GM12891 (cell line): ENCODE measurements at regions not wholly inside any gene's neighbourhood (a gene's known extent, or its start where the extent isn't known, plus 50 kb on each side); places are given as distances from the start of the nearest gene placed in this dataset.

Source experiments
- DNase-seq: peaks from one replicate; pipeline ENCODE4 v3.0.0; 2011; ENCODE audit warnings: low spot score; ENCODE audit not compliant: insufficient read length
- FAIRE-seq: peaks from 2 replicates; lab custom pipeline; 2011; peaks lifted over from hg19 to GRCh38; lab: Jason Lieb, UNC
- PAX5 ChIP-seq: IDR thresholded peaks from 2 replicates; pipeline ENCODE4 v1.6.1; 2011; ENCODE audit warnings: low read length, moderate library complexity, mild to moderate bottlenecking; ENCODE audit not compliant: insufficient read depth, severe bottlenecking
- POLR2A ChIP-seq: IDR thresholded peaks from 2 replicates; pipeline ENCODE4 v1.6.1; 2011; ENCODE audit warnings: low read depth, low read length, control low read depth
- POLR2AphosphoS5 ChIP-seq: IDR thresholded peaks from 2 replicates; pipeline ENCODE4 v1.6.1; 2011; ENCODE audit warnings: low read depth, low read length, control low read depth
- POU2F2 ChIP-seq: IDR thresholded peaks from 2 replicates; pipeline ENCODE4 v1.6.1; 2011; ENCODE audit warnings: low read depth, mild to moderate bottlenecking, control low read depth, low read length, moderate library complexity
- SPI1 ChIP-seq: IDR thresholded peaks from 2 replicates; pipeline ENCODE4 v1.6.1; 2011; ENCODE audit warnings: low read depth, low read length, control low read depth
- TAF1 ChIP-seq: IDR thresholded peaks from 2 replicates; pipeline ENCODE4 v1.6.1; 2011; ENCODE audit warnings: low read depth, low read length, control low read depth

GRCh38 chr2:200013906-200014305, 58.5 kb downstream of the MAIP1 start:
- no peak for DNase-seq
- no peak for FAIRE-seq
- TF ChIP-seq SPI1 (no peak), POLR2A (no peak), TAF1 (no peak), POU2F2 (no peak), PAX5 (no peak), POLR2AphosphoS5 (no peak)

- FAIRE-seq (no peak), DNase-seq (no peak)
- TF ChIP-seq POU2F2 (no peak), TAF1 (no peak), POLR2A (no peak)
Measured at GRCh38 chr2:200021449-200022114, 66.2 kb downstream of the MAIP1 start.

GRCh38 chr2:200022511-200022910, 67.1 kb downstream of the MAIP1 start:
- TF ChIP-seq TAF1 (no peak), POLR2A (no peak), POU2F2 (no peak), PAX5 (no peak), SPI1 (no peak), POLR2AphosphoS5 (no peak)
- no peak for DNase-seq
- no peak for FAIRE-seq

- no peak for TF ChIP-seq POLR2A
- no peak for TF ChIP-seq POU2F2
- no peak for TF ChIP-seq SPI1
- no peak for TF ChIP-seq TAF1
- TF ChIP-seq POLR2AphosphoS5: no peak
- TF ChIP-seq PAX5: no peak
- FAIRE-seq (no peak), DNase-seq (no peak)
Measured at GRCh38 chr2:200023570-200023969, 68.2 kb downstream of the MAIP1 start.

- FAIRE-seq (no peak), DNase-seq (no peak)
- no peak for TF ChIP-seq POLR2A
- TF ChIP-seq SPI1: no peak
- TF ChIP-seq PAX5: no peak
- no peak for TF ChIP-seq TAF1
Measured at GRCh38 chr2:200025717-200026116, 70.3 kb downstream of the MAIP1 start.

- FAIRE-seq: no peak
- no peak for DNase-seq
- no peak for TF ChIP-seq SPI1
- no peak for TF ChIP-seq POLR2A
- TF ChIP-seq POU2F2: no peak
- TF ChIP-seq PAX5: no peak
- TF ChIP-seq POLR2AphosphoS5: no peak
- TF ChIP-seq TAF1: no peak
Measured at GRCh38 chr2:200026332-200027230, 71.2 kb downstream of the MAIP1 start.

- no peak for FAIRE-seq
- TF ChIP-seq POU2F2 (no peak), TAF1 (no peak), POLR2A (no peak), SPI1 (no peak), POLR2AphosphoS5 (no peak), PAX5 (no peak)
- no peak for DNase-seq
Measured at GRCh38 chr2:200028998-200029397, 73.6 kb downstream of the MAIP1 start.

GRCh38 chr2:200032895-200033294, 77.5 kb downstream of the MAIP1 start:
- no peak for FAIRE-seq
- TF ChIP-seq PAX5 (no peak), TAF1 (no peak), SPI1 (no peak), POLR2AphosphoS5 (no peak), POLR2A (no peak), POU2F2 (no peak)
- no peak for DNase-seq

- no peak for FAIRE-seq
- no peak for TF ChIP-seq PAX5
- no peak for TF ChIP-seq POLR2AphosphoS5
- no peak for TF ChIP-seq POLR2A
- no peak for TF ChIP-seq TAF1
- no peak for TF ChIP-seq POU2F2
- no peak for TF ChIP-seq SPI1
- no peak for DNase-seq
Measured at GRCh38 chr2:200033929-200034328, 78.5 kb downstream of the MAIP1 start.
